ENCODE measurements at regions not wholly inside any gene's neighbourhood (a gene's known extent, or its start where the extent isn't known, plus 50 kb on each side); places are given as distances from the start of the nearest gene placed in this dataset.

GRCh38 chr21:35827004-35827403 is 233.3 kb downstream of the SETD4 start:
- no peak for ATAC-seq

GRCh38 chr21:35825370-35826353 is 234.7 kb downstream of the SETD4 start:
- ATAC-seq (no peak), DNase-seq (no peak)
- no peaks in the 10 kb centered on the region for H3K36me3 ChIP-seq
- no peaks in the 10 kb centered on the region for H3K4me1 ChIP-seq
- H3K9me3 ChIP-seq = no peaks in the 10 kb centered on the region
- H3K27me3 ChIP-seq = peaks cover 7% of the 10 kb centered on the region
- intact Hi-C loops (cut with DNase I) = no loop called here
- H3K4me3 ChIP-seq = no peak overlapping the region
- TF ChIP-seq CTCF (IDR thresholded peaks at IDR 0.05) = no peak
- no peak overlapping the region for H3K27ac ChIP-seq

More at GRCh38 chr21:35827004-35827403, 233.3 kb downstream of the SETD4 start:
- Histone ChIP-seq H3K36me3 (no peaks in the 10 kb centered on the region), H3K27me3 (peaks cover 7% of the 10 kb centered on the region), H3K9me3 (no peaks in the 10 kb centered on the region), H3K27ac (no peak overlapping the region), H3K4me3 (no peak overlapping the region), H3K4me1 (no peaks in the 10 kb centered on the region)
- DNase-seq = no peak
- no peak for TF ChIP-seq CTCF (IDR thresholded peaks at IDR 0.05)
- intact Hi-C loops (cut with DNase I) = no loop called here

GRCh38 chr21:35824136-35824535 is 236.2 kb downstream of the SETD4 start:
- ATAC-seq = no peak
- Histone ChIP-seq H3K27me3 (peaks cover 7% of the 10 kb centered on the region), H3K36me3 (no peaks in the 10 kb centered on the region), H3K4me3 (no peak overlapping the region), H3K27ac (no peak overlapping the region), H3K4me1 (no peaks in the 10 kb centered on the region), H3K9me3 (no peaks in the 10 kb centered on the region)
- DNase-seq = no peak
- TF ChIP-seq CTCF (IDR thresholded peaks at IDR 0.05) = no peak
- intact Hi-C loops (cut with DNase I) = no loop called here

- Histone ChIP-seq H3K36me3 (no peaks in the 10 kb centered on the region), H3K4me3 (no peak overlapping the region), H3K27me3 (no peaks in the 10 kb centered on the region), H3K4me1 (no peaks in the 10 kb centered on the region), H3K9me3 (no peaks in the 10 kb centered on the region), H3K27ac (no peak overlapping the region)
- TF ChIP-seq CTCF (IDR thresholded peaks at IDR 0.05) = no peak
- no peak for ATAC-seq
- intact Hi-C loops (cut with DNase I) = no loop called here
- no peak for DNase-seq
Measured at GRCh38 chr21:35819134-35819533, 241.2 kb downstream of the SETD4 start.

- H3K4me1 ChIP-seq = no peaks in the 10 kb centered on the region
- H3K27ac ChIP-seq = no peak overlapping the region
- ATAC-seq = no peak
- no peaks in the 10 kb centered on the region for H3K9me3 ChIP-seq
- H3K4me3 ChIP-seq = no peak overlapping the region
- intact Hi-C loops (cut with DNase I) = no loop called here
- no peaks in the 10 kb centered on the region for H3K27me3 ChIP-seq
- no peak for TF ChIP-seq CTCF (IDR thresholded peaks at IDR 0.05)
- no peaks in the 10 kb centered on the region for H3K36me3 ChIP-seq
- DNase-seq = no peak
Measured at GRCh38 chr21:35818597-35818996, 241.7 kb downstream of the SETD4 start.

Measured in upper lobe of right lung (tissue), 1 donor.